Neural cell (in vitro differentiated cells): ENCODE measurements at regions not wholly inside any gene's neighbourhood (a gene's known extent, or its start where the extent isn't known, plus 50 kb on each side); places are given as distances from the start of the nearest gene placed in this dataset.

ENCODE experiments used
- H2AFZ ChIP-seq: fragments of 200-600, 300-800 bp; sonication (generic), shearing (Covaris generic); 2 replicates; pipeline ENCODE4 v1.6.0; 2014; ENCODE audit warnings: low read depth, mild to moderate bottlenecking, antibody characterized with exemption, low read length, moderate library complexity
- H3F3A ChIP-seq: fragments of 200-600 bp; shearing (Covaris generic); 2 replicates; pipeline ENCODE4 v1.6.1; 2016; ENCODE audit warnings: mild to moderate bottlenecking, moderate library complexity, mixed read lengths, antibody characterized with exemption, low read length; ENCODE audit not compliant: insufficient read depth, poor library complexity, severe bottlenecking
- H3K27ac ChIP-seq: fragments of 200-600, 300-800 bp; sonication (generic), shearing (Covaris generic); 2 replicates; pipeline ENCODE4 v1.5.1; 2014; ENCODE audit warnings: mild to moderate bottlenecking, low read length, moderate library complexity
- H3K27me3 ChIP-seq: fragments of 300-800, 200-600 bp; sonication (generic), shearing (Covaris generic); 2 replicates; pipeline ENCODE4 v1.6.0; 2014; ENCODE audit warnings: mild to moderate bottlenecking, low read depth, low read length, moderate library complexity; ENCODE audit not compliant: insufficient read depth
- H3K36me3 ChIP-seq: fragments of 300-800, 200-600 bp; sonication (generic), shearing (Covaris generic); 2 replicates; pipeline ENCODE4 v1.5.1; 2014; ENCODE audit warnings: mild to moderate bottlenecking, antibody characterized with exemption, low read length, moderate library complexity; ENCODE audit not compliant: insufficient read depth
- H3K4me2 ChIP-seq: fragments of 300-800, 200-600 bp; sonication (generic), shearing (Covaris generic); 2 replicates; pipeline ENCODE4 v1.6.0; 2014; ENCODE audit warnings: mild to moderate bottlenecking, low read length
- H3K4me3 ChIP-seq: fragments of 300-800, 200-600 bp; sonication (generic), shearing (Covaris generic); 2 replicates; pipeline ENCODE4 v1.5.1; 2014; ENCODE audit warnings: mild to moderate bottlenecking, low read length, moderate library complexity
- H3K79me2 ChIP-seq: fragments of 200-600 bp; shearing (Covaris generic); replicated peaks from 2 replicates; pipeline ENCODE4 v1.6.0; 2014; ENCODE audit warnings: mild to moderate bottlenecking, low read length, moderate library complexity; ENCODE audit not compliant: insufficient read depth
- H3K9ac ChIP-seq: fragments of 300-800, 200-600 bp; sonication (generic), shearing (Covaris generic); 2 replicates; pipeline ENCODE4 v1.6.1; 2016; ENCODE audit warnings: mild to moderate bottlenecking, low read length, mixed read lengths
- H3K9me2 ChIP-seq: fragments of 200-600 bp; shearing (Covaris generic); 2 replicates; pipeline ENCODE4 v1.6.1; 2016; ENCODE audit warnings: mild to moderate bottlenecking, low read length, mixed read lengths; ENCODE audit not compliant: insufficient read depth
- H3K9me3 ChIP-seq: fragments of 200-600, 300-800 bp; sonication (generic), shearing (Covaris generic); 2 replicates; pipeline ENCODE4 v1.6.1; 2016; ENCODE audit warnings: mild to moderate bottlenecking, mixed run types, low read length, moderate library complexity, mixed read lengths
- H4K20me1 ChIP-seq: fragments of 200-600 bp; shearing (Covaris generic); 2 replicates; pipeline ENCODE4 v1.6.1; 2016; ENCODE audit warnings: mild to moderate bottlenecking, mixed run types; ENCODE audit not compliant: insufficient read depth
- CTCF ChIP-seq: fragments of 450-650 bp; IDR thresholded peaks from 2 replicates; pipeline ENCODE4 v1.5.1; 2014; ENCODE audit warnings: antibody characterized with exemption, mild to moderate bottlenecking, moderate library complexity; ENCODE audit not compliant: poor library complexity, severe bottlenecking
- EP300 ChIP-seq: fragments of 450-650 bp; conservative IDR thresholded peaks from 2 replicates; pipeline ENCODE4 v1.6.1; 2014; ENCODE audit warnings: antibody characterized with exemption, mild to moderate bottlenecking, moderate library complexity; ENCODE audit not compliant: poor library complexity, severe bottlenecking
- EZH2 ChIP-seq: fragments of 200-600, 300-800 bp; shearing (Covaris generic), sonication (generic); IDR thresholded peaks from 2 replicates; pipeline ENCODE4 v1.6.1; 2014; ENCODE audit warnings: antibody characterized with exemption, low read length, borderline replicate concordance, mild to moderate bottlenecking; ENCODE audit not compliant: insufficient read depth, poor library complexity, severe bottlenecking
- MXI1 ChIP-seq: fragments of 450-650 bp; conservative IDR thresholded peaks from 2 replicates; pipeline ENCODE4 v1.6.1; 2014; ENCODE audit warnings: antibody characterized with exemption, mild to moderate bottlenecking; ENCODE audit not compliant: poor library complexity, severe bottlenecking
- POLR2AphosphoS5 ChIP-seq: IDR thresholded peaks from 2 replicates; pipeline ENCODE4 v1.6.1; 2012
- RAD21 ChIP-seq: fragments of 450-650 bp; conservative IDR thresholded peaks from 2 replicates; pipeline ENCODE4 v1.6.1; 2014; ENCODE audit warnings: antibody characterized with exemption, mild to moderate bottlenecking, moderate library complexity
- SMC3 ChIP-seq: fragments of 450-650 bp; conservative IDR thresholded peaks from 2 replicates; pipeline ENCODE4 v1.6.1; 2014; ENCODE audit warnings: antibody characterized with exemption, mild to moderate bottlenecking, moderate library complexity; ENCODE audit not compliant: poor library complexity
- TAF1 ChIP-seq: IDR thresholded peaks from 2 replicates; pipeline ENCODE4 v1.6.1; 2012; ENCODE audit warnings: low read depth
- TF ChIP-seq, protein P1 (sequence below): IDR thresholded peaks from 2 replicates; pipeline ENCODE4 v1.6.1; 2012; ENCODE audit warnings: borderline replicate concordance

DNA sequence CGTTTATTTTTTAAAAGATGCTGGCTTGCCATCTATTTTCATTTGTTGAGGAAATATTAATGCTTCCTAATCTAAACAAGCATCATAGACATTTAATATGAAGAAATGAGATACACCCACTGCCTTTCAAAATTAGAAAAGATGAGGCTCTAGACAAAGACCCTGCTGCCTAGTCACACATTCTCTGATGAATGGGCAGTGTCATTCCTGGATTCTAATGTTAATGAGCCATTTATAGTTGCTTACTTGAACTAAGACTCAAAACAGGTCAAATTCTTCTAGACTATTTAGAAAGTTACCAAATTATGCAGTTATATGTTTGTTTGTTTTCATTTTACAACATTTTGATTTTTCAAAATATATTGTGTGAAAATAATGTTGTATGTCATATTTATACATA lies 237.6 kb downstream of the CDH7 start:
- no peak overlapping the region for H3K4me3 ChIP-seq
- no peaks in the 10 kb centered on the region for H3K27me3 ChIP-seq
- H3K27ac ChIP-seq = no peak overlapping the region
- H3K36me3 ChIP-seq = no peaks in the 10 kb centered on the region
- H3K4me2 ChIP-seq = no peak overlapping the region
- H3K9ac ChIP-seq = no peak overlapping the region
- H2AFZ ChIP-seq = no peak overlapping the region
- H4K20me1 ChIP-seq = no peaks in the 10 kb centered on the region
- TF ChIP-seq TAF1 (no peak), SMC3 (no peak), MXI1 (no peak), EP300 (no peak), POLR2AphosphoS5 (no peak), CTCF (no peak), EZH2 (no peak), RAD21 (no peak)
- TF ChIP-seq, protein P1, sequence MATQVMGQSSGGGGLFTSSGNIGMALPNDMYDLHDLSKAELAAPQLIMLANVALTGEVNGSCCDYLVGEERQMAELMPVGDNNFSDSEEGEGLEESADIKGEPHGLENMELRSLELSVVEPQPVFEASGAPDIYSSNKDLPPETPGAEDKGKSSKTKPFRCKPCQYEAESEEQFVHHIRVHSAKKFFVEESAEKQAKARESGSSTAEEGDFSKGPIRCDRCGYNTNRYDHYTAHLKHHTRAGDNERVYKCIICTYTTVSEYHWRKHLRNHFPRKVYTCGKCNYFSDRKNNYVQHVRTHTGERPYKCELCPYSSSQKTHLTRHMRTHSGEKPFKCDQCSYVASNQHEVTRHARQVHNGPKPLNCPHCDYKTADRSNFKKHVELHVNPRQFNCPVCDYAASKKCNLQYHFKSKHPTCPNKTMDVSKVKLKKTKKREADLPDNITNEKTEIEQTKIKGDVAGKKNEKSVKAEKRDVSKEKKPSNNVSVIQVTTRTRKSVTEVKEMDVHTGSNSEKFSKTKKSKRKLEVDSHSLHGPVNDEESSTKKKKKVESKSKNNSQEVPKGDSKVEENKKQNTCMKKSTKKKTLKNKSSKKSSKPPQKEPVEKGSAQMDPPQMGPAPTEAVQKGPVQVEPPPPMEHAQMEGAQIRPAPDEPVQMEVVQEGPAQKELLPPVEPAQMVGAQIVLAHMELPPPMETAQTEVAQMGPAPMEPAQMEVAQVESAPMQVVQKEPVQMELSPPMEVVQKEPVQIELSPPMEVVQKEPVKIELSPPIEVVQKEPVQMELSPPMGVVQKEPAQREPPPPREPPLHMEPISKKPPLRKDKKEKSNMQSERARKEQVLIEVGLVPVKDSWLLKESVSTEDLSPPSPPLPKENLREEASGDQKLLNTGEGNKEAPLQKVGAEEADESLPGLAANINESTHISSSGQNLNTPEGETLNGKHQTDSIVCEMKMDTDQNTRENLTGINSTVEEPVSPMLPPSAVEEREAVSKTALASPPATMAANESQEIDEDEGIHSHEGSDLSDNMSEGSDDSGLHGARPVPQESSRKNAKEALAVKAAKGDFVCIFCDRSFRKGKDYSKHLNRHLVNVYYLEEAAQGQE = no peak
- H3F3A ChIP-seq = no peaks in the 10 kb centered on the region
- no peaks in the 10 kb centered on the region for H3K9me3 ChIP-seq
- no peaks in the 10 kb centered on the region for H3K9me2 ChIP-seq
- H3K79me2 ChIP-seq = no peaks in the 10 kb centered on the region

DNA sequence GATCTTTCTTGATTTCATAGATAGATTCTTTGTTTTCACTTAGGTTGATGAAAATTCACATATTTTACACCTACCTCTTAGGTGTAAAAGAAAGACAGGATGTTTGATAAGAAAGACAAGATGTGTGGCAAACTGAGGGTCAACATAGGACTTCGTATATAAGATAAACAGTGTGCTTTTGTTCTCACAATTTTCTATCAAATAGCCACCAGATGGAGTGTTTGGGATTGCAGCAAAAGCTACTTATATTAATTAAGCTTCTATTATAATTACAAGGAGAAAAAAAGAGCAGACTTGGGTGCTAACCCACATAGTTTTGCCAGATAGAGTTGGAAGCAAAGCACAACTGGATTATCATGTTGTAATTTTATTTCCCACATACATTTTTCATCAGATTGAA lies 232.9 kb downstream of the CDH7 start:
- TF ChIP-seq SMC3 (no peak), TAF1 (no peak), POLR2AphosphoS5 (no peak), CTCF (no peak), MXI1 (no peak), EP300 (no peak), EZH2 (no peak), RAD21 (no peak)
- TF ChIP-seq, protein P1 = no peak
- H4K20me1 ChIP-seq = no peaks in the 10 kb centered on the region
- no peaks in the 10 kb centered on the region for H3K79me2 ChIP-seq

More for the DNA sequence above, 232.9 kb downstream of the CDH7 start:
- Histone ChIP-seq H3K4me3 (no peak overlapping the region), H3K4me2 (no peak overlapping the region), H3K27me3 (no peaks in the 10 kb centered on the region), H3K36me3 (no peaks in the 10 kb centered on the region), H3K9me2 (no peaks in the 10 kb centered on the region), H3K27ac (no peak overlapping the region), H3F3A (no peaks in the 10 kb centered on the region), H3K9ac (no peak overlapping the region), H3K9me3 (no peaks in the 10 kb centered on the region), H2AFZ (no peak overlapping the region)
